ENCODE measurements at regions not wholly inside any gene's neighbourhood (a gene's known extent, or its start where the extent isn't known, plus 50 kb on each side); places are given as distances from the start of the nearest gene placed in this dataset.

DNA sequence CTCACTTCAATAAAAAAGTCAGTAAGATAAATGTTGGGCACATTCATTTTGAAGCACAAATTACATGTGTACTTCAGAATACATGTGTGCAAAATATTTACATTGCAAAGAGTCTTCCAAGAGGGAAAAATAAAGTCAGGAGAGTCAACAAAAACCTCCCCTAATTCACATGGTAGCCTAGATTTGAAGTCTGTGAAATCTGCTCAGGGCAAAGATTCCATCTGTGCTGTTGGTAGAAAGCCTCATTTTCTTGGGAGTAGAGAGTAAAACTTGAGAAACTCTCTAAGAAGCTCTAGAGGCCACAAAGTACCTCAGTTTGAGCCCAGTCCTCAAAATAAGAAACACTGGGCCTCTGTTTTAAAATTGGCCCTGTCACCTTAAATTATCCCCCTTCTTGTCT lies 303.4 kb downstream of the RAB28 start:
- DNase-seq = no peak

DNA sequence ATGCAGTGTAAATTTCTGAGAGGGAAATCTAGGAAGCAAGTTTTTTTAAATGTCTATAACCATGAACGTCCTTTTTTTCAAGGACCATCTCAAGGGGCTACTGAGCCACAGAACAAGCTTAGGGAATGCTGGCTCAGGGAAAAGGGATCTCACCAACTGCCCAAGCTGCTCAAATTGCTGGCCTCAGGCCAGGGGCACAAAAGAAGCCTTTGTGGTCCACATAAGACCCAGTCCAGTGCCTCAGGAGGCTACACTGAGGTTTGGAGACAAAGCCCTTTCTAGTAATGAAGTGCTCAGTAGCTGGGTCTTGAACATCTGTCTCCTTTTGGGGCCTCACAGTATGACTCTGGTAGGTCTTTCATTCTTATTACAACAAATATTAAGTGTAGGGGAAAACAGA lies 305.5 kb downstream of the RAB28 start:
- no peak for DNase-seq

DNA sequence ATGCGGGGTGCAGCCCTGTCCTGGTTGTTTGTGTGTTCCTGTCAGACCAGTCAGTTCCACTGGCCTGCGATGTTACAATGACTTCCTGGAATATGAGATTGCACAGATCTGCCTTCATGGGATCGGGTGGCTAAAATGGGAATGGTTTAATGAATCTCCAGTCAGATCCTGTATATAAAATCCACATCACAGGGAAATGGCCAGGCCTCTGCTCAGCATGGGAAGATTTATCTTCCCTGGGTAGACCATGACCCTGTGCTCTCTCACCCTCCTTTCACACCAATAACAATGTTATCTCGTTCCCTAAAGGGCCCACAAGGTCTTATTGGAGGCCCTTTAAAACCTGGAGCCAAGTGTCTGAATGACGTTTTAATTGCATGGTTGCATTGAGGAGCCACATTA lies 307.4 kb downstream of the RAB28 start:
- no peak for DNase-seq

DNA sequence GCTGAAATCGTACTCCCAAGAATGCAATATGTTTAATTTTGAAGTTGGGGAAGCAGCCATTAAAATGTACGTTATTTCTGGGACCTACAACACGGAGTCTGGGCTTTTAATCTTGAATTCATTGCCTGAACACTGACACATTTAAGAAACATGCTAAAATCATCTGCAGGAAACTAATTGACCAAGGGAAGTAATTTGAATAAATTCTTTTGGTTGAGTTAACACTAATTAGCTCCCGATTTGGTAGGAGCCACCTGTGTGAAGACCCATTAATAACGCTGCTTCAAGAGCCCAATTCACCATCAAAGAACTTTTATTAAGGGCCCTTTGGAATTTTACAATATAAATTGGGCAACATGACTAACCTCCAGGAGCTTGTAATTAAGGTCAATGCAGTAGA lies 309.2 kb downstream of the RAB28 start:
- no peak for DNase-seq

DNA sequence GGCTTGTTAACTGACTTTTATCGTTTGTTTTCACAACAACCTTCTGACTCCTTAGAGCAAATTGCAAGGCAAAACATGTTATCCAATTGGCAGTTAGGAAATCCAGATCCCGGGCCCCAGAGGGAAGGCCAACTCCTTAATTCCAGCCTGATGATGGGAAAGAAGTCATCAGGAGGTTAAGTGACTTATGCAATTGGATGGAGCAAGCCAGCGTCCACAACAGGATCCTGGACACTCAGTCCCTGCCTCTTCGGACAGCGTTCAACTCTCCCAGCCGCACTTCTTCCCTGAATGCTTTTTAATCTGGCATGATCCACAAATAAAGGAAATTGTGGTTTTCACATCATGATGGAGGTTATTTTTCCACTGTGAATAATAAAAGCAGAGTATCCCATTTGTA lies 310.1 kb downstream of the RAB28 start:
- no peak for DNase-seq

DNA sequence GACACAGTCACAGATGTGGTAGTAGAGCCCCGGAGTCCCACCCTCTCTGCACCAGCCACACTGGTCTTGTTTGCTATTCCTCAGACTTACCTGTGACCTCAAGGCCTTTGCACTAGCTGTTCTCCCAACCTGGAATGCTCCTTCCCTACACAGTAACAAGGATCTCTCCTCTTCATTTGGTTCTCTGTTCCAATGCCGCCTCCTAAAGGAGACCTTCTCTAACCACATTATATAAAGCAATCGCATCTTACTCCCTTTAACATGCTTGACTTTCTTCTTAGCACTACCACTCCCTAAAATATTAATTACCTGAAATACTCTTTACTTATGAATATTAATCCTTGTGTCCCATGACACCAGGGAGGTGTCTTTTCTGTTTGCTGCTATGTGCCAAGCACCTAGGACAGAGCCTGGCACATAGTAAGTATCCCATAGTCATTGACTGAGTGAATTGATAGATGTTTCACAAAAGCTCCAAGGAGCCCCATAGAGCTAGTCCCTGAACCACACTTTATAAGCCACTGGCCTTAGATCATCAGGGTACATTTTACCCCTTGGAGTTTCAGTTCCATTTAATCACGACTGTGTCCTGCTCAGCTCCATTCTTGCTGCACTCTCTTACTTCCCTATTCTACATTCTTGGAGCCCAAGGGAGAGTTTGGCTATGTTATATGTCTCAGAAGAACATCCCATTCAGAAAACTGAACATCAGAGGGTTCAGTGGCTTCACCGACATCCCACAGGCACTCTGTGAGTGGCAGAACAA lies 312.7 kb downstream of the RAB28 start:
- DNase-seq = no peak

DNA sequence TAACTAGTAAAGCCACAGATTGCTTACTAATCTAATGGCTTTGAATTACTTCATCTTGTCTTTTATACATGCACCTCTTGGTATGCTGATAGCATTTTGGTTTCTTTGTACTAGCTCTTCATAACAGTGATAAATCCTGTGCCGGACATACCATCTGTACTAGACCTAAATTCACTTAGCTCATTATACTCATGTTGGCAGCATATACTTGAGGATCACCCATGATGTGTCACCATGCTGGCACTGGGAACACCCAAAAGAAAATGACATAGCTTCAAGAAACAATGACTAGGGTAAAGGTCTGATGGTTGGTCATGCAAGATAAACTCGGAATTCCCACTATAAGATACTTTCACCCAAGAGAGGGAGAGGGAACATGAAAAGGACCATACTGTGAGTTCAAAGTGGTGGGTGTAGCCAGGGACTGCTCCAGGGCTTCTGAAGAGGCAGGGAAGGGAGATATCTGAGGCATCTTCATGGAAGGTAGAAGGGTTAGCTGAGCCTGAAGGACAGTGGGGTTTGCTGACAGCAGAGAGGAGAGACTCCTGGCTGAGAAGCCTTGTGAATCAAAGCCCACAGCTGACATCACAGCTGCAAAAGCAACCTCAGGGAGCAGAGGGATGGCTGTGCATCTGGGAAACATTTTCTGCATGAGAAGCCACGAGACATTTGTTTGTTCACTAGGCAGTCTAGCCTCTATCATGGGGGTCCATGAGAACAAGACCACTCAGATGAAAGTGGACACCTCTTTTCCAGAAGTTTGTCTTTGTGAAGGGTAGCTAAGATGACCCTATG lies 314.2 kb downstream of the RAB28 start:
- no peak for DNase-seq

DNA sequence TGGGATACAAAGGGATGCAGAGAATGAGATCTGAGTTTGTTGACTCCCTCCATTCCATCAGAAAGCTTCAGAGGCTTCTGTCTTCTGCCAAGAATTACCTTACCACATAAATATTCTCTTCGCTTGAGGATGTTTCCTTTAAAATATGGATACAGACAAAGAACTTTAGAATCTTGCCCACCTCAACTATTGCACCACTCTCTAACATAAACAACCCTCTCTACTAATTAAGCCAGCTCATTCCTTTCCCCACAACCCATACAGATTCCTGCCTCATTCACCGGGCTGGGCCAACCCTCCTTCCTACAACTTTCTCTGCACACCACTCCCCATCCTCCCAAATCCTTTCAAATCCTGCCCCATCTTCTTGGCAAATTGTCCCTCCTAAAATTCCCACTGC lies 315.8 kb downstream of the RAB28 start:
- DNase-seq = no peak

DNA sequence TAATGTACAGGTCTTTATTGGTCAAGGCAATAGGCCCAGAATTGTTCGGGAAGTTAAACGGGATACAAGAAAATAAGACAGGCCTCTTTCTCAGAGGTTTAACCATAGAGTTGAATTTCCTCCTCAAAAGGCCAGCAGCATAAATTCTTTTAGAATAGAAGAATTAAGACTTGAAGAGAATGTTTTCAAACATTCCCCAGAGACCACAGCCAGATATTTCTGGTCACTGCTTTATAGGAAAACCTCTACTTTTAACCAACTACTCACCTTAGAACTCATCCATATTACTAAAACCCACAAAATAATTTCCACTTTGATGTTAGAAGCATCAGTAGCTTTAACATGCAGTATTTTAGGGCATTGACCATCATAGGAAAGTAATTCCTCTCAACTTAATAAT lies 317.9 kb downstream of the RAB28 start:
- DNase-seq = no peak

DNA sequence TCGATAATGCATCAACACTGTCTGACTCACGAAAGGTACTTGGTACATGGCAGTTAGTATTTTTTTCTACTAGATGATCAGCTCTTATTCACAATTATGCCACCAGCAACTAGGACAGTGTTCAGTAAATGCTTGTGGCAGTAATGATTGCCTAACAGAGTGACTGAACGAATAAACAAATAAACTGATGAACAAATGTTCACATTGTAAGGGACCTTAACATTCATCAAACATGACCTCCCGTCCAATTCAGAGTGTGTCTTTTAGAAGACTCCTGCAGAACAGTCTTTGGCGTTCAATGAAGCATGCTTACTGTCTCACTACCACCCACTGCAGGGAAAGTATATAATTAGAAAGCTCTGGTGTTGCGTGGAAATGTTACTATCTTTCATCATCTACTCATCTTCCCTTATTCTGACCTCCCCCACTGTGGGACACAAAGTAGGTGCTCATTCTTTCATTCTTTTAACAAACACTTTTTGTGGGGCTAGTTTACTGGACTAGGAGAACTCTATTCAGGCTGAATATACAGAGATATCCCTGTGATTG lies 319.3 kb downstream of the RAB28 start:
- peak; percentile 22 for DNase-seq

DNA sequence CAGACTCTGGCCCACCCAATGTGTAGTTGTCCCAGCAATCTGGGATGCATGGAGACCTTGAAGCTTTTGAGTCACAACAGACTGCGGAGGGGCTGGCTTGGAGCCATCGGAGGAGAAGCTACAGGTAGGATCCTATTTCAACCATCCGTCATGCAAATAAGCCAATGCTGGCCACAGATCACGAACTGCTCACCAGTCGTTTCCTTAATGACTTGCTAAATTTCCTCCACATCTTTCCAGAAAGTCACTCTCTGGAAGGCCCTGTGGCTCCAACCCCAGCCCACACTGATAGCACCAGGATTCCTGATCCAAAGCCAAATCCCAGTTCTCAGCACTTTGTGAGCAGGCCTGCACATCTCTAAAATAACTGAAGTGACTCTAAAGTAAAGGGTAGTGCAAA lies 321.3 kb downstream of the RAB28 start:
- peak; percentile 6 for DNase-seq

DNA sequence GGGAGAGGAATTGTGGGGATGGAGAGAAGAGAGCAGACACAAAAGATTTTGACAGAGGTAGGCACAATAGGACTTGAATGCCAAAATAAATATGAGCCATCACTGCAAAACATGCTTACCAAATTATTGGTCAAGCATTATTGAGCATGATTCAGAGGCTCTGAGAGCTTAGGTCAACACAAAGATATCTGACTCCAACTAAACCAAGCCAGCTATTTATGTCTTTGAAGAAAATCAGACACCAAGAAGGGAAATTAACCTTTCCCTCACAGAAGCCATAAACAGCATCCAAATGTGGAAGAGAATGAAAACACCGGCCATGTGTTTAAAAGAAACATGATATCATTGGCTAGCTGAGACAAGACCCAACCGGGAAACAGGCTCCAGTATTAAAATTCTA lies 323.2 kb downstream of the RAB28 start:
- DNase-seq = peak; percentile 51

DNA sequence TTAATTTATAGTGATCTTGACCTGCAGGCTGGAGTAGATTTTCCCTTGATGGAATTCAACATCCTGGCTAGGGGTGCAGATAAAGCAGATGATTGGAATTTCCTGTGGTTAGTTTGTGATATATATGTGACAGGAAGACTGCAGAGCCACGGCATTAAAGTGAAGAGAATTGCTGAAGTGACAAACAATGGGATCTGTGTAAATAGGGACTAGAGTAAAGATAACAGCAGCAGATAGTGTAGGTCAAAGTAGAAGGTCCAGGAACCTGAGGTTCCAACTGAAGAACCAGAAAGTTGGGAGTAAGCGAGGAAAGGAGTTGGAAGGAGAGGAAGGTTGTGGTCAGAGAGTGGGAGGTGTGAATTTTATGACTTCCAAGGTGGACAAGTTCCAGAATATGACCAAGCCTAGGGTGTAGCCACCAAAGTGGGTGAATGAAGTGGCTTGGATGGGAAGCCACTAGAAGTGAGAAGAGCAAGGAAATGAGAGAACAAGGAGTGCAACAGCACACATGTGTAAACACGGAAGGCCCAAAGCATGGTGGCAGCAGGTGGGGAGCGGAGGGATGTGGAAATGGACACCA lies 325.0 kb downstream of the RAB28 start:
- DNase-seq = peak; percentile 2

DNA sequence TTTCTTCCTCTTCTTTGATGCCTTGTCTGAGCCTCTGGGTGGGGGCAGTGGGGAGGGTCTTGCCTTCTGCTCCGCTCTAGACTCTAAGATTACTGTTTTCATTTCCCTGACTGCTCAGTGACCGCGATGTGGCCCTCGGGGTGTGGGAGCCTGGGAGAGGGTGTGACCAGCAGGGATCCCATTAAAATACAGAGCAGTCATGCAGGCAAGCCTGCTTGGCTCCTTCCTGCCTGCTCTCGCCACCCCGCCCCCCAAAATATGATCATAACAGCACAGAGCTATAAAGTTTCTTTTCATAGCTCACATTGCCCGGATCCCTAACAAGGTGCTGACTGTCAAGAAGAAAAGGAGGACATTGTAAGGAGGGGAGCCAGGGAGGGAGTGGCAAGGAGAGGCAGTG lies 332.9 kb downstream of the RAB28 start:
- no peak for DNase-seq

DNA sequence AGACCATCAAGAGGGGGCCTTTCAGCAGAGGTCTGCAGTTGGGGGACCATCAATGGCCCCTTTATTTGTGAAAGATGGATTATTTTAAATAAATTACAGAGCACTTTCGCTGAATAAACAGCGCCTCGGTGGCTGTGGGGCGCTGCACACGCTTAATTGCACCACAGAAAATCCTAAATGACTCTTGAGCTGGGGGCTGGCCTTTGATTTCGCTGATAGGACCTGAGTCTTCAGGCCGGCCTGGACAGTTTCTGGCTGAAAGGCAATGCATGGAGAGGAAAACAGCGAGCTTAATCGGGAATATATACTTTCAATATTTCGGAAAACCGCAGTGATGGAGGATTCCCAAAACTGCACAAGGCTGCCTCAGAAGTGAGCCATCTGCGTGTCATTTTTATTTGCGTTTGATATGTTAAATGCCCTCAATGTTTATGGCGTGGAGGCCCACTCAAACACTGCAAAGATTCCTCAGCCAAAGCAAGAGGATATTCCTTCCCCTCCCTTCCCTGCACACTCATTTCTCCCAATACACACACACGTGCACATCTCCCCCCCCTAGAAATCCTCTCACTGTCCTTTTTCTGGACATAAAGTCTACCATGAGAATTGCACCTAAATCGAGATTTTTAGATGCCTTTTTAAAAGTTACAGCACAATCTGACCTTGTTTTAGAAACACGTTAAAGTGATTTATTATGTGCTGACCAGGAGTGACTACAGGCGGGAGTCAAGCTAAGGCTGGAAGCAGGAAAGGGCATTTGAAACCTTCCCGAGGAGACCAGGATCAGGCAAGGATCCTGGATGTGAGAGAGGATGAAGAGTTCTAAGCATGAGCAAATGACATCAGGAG lies 340.7 kb downstream of the RAB28 start:
- no peak for DNase-seq

DNA sequence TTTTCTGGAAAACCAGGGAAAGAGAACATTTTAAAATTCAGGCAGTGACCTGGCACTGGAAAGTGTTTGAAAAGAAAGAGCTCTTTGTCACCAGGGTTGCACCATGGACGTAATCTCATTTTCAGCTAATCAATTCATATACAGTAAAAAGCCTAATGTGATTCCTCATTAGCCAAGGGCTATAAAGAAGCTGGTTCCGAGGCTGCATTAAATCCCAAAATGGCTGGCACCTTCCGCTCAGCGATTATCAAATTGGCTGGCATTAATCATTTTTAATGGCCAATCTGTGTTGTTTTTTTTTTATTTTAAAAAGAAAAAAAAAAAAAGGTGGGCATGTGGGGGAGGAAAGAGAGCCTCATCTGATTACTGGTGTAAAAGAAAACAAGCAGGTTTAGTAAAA lies 341.4 kb downstream of the RAB28 start:
- no peak for DNase-seq

DNA sequence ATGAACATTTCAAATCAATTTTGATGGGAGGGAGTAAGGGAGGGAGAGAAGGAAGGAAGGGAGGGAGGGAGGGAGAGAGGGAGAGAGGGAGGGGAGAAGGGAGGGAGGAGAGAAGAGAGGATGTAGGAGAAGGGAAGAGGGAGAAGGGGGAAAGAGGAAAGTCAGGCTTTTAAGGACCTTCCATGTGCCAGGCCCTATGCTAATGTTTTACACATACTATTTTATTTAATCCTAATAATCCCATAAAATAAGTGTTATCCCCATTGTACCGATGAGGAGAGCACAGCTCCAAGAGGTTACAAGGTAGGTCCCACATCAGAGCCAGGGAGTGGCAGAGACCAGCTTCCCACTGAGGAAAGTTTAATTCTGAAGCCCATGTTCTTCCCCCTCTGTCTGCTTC lies 341.9 kb downstream of the RAB28 start:
- DNase-seq = no peak

DNA sequence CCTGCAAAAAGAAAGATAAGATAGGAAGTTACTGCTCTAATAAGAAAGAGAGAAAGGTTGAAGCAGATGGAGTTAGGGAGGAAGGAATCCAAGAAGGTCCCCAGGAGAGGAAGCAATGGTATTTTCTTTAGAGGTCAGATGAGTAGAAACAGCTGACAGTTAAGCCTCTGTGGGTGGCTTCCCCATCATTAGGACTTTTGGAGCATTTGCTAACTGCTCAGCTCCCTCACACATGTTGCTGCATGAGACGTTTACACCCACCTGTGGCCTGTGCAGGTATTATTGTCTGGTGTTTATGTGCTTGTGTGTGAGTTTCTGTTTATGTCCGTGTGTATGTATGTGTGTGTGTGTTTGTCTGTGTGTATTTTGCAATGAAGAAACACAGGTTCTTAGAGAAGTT lies 346.8 kb downstream of the RAB28 start:
- no peak for DNase-seq

DNA sequence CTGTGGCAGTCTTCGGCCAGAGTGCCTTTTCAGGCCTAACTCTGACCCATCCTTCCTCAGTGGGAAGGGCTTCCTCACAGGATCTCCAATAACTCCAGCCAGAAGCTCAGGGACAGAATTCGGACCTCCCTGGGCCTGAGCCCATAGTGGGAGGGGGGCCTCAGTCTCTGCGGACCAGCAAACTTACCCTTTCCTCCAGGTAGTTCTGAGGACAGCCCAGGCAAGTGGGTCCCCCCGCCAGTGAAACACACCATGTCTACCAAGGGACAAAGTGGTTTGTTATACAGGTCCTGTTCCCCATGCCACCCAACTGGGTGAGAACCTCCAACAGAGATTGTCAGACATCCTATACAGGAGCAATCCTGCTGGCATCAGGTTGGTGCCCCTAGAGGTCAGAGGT lies 350.4 kb downstream of the RAB28 start:
- no peak for DNase-seq

DNA sequence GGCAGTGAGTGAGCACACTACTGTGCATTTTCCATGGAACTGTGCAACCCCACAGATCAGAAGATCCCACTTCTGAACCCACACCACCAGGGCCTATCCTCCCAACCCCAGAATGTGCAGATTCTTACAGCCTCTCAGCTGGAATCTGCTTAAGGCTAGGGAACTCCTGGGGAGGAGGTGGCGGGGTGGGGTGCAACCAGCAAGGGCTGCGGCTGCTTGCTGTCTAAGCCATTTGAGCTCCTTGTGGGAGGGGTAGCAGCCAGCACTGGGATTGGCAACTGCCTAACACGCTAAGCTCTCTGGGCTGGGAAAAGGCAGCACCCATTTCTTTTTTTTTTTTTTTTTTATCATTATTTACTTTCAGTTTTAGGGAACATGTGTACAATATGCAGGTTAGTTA lies 353.3 kb downstream of the RAB28 start:
- DNase-seq = no peak

DNA sequence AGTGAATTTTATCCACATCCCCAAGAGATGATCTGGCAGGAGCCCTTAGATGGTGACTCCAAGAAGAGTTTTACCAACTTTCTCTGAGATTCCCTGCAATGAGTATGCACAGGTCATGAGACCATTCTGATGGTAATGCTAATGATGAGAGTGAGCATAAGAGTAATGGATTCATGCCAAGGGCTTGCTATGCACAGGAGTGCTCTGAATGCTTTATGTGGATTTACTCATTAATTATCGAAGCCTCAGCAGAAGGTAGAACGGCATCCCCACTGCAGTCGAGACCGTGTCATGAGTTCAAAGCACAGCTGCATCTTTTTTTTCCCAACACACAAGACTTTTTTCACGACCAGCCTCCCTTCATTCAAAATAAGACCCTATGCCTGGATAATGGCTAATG lies 355.0 kb downstream of the RAB28 start:
- no peak for DNase-seq

DNA sequence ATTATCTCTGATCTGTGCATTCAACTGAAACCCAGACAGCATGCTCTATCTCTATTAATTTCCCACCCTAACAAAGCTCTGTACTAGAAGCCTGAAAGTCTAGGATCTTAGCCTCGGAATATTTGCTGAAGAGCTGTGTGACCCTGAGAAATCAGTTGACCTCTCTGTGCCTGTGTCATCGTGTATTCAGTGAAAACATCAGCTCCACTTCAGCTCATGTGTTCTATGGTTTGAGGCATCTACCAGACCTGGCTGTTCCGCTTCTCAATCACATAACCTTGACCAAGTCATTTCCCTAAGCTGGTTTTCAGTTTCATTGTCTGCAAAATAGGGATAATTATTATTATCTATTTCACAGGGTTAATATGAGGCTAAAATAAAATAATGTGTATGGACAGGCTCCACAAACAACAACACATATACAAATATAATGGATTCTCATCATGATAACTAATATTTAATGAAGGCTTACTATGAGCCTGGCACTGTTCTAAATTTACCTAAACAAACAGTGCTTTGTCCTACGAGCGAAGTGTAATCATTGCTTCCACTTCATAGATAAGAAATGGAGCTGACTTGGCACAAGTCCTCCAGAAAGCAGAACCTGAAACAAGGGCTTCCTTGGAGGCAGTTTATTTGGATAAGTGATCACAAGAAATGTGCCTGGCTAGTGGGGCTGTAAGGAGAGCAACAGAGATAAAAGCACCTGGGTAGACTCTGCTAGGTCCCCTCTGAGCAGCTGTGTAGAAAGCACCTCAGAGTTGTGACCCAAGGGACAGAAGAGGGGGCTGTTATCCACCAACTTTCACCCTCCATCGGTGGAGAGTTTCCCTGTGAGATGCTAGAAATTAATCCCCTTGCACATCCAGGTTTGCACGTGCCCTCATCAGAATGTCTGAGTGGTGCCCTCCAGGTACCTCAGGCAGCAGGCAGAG lies 356.9 kb downstream of the RAB28 start:
- no peak for DNase-seq

Data from NCI-H345 (cell line).